Transverse colon (tissue), 3 donors: ENCODE measurements at regions not wholly inside any gene's neighbourhood (a gene's known extent, or its start where the extent isn't known, plus 50 kb on each side); places are given as distances from the start of the nearest gene placed in this dataset.

Source experiments
- EP300 ChIP-seq: sonication (generic); formaldehyde crosslinking; IDR thresholded peaks from one replicate; pipeline ENCODE4 v1.6.1; 2017; ENCODE audit warnings: antibody characterized with exemption, low read depth
- TF ChIP-seq, protein P1 (sequence below), 5 experiments: fragments of 200-600 bp in 3 of 5; fragments of 450-650 bp in 2 of 5; sonication (generic) in 3 of 5; IDR thresholded peaks; 1 replicate in 2 of 5; 2 replicates in 3 of 5; pipeline ENCODE4 v1.5.1; 2016 to 2017; ENCODE audit warnings: antibody characterized with exemption in 5 of 5, inconsistent platforms in 3 of 5, mild to moderate bottlenecking in 2 of 5, moderate library complexity in 1 of 5

DNA sequence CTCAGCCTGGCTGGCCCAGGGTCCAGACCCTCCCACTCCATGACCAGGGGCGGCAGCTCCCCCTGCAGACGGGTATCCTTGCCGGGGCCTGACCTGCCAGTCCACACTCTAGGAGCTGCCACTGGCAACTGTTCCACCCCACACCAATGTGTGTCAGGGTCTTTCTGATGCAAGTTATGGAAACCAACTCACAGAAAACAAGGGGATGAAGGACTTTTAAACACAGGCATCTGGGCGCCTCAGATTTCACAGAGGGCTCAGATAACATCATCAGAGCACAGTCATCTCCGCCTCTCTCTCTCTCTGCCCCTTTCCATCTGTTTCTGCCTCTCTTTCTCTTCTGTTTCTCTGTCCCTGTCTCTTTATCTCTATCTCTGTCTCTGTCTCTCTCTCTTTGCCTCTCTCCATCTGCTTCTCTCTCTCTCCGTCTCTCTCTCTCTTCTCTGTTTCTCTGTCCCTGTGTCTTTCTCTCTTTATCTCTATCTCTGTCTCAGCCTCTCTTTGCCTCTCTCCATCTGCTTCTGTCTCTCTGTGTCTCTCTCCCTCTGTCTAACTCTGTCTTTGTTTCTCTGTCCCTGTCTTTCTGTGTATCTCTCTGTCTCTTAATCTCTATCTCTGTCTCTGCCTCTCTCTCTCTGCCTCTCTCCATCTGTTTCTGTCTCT lies 67.4 kb upstream of the FBRSL1 start:
- no peak for TF ChIP-seq EP300
- TF ChIP-seq, protein P1, sequence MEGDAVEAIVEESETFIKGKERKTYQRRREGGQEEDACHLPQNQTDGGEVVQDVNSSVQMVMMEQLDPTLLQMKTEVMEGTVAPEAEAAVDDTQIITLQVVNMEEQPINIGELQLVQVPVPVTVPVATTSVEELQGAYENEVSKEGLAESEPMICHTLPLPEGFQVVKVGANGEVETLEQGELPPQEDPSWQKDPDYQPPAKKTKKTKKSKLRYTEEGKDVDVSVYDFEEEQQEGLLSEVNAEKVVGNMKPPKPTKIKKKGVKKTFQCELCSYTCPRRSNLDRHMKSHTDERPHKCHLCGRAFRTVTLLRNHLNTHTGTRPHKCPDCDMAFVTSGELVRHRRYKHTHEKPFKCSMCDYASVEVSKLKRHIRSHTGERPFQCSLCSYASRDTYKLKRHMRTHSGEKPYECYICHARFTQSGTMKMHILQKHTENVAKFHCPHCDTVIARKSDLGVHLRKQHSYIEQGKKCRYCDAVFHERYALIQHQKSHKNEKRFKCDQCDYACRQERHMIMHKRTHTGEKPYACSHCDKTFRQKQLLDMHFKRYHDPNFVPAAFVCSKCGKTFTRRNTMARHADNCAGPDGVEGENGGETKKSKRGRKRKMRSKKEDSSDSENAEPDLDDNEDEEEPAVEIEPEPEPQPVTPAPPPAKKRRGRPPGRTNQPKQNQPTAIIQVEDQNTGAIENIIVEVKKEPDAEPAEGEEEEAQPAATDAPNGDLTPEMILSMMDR (IDR thresholded peaks at IDR 0.05) = no peak
